Fibroblast of lung (primary cell): ENCODE measurements at regions not wholly inside any gene's neighbourhood (a gene's known extent, or its start where the extent isn't known, plus 50 kb on each side); places are given as distances from the start of the nearest gene placed in this dataset.

Experiments
- DNase-seq, 2 donors: peaks; one replicate each; pipeline versions ENCODE4 v3.0.0 to v3.0.0-alpha.2; 2010; ENCODE audit warnings: low read depth in 2 of 2
- H2AFZ ChIP-seq: 2 replicates; pipeline ENCODE4 v1.5.1; 2012; ENCODE audit warnings: low read length, control low read depth, inconsistent platforms
- H3K27ac ChIP-seq: 2 replicates; pipeline ENCODE4 v1.5.1; 2011; ENCODE audit warnings: low read length, control low read depth; ENCODE audit not compliant: insufficient read depth
- H3K27me3 ChIP-seq: 2 replicates; pipeline ENCODE4 v1.5.1; 2011; ENCODE audit warnings: mild to moderate bottlenecking, low read length; ENCODE audit not compliant: control insufficient read depth, insufficient read depth
- H3K36me3 ChIP-seq: 2 replicates; pipeline ENCODE4 v1.5.1; 2011; ENCODE audit warnings: low read length; ENCODE audit not compliant: control insufficient read depth, insufficient read depth
- H3K4me1 ChIP-seq: 2 replicates; pipeline ENCODE4 v1.5.1; 2011; ENCODE audit warnings: low read length; ENCODE audit not compliant: control insufficient read depth, insufficient read depth; ENCODE audit errors: extremely low read depth
- H3K4me2 ChIP-seq: 2 replicates; pipeline ENCODE4 v1.5.1; 2011; ENCODE audit warnings: low read length, control low read depth; ENCODE audit not compliant: insufficient read depth; ENCODE audit errors: extremely low read depth
- H3K4me3 ChIP-seq, 4 experiments: fragments of 200-600 bp in 1 of 4; sonication (generic) in 1 of 4; replicated peaks in 1 of 4; 2 replicates each; pipeline ENCODE4 v1.5.1; 2011 to 2016; ENCODE audit warnings: low read length in 4 of 4, low read depth in 3 of 4, mild to moderate bottlenecking in 3 of 4, control low read depth in 2 of 4, inconsistent platforms in 1 of 4, mixed read lengths in 1 of 4; ENCODE audit not compliant: insufficient read depth in 1 of 4; ENCODE audit errors: control extremely low read depth in 1 of 4
- H3K79me2 ChIP-seq: 2 replicates; pipeline ENCODE4 v1.5.1; 2012; ENCODE audit warnings: mild to moderate bottlenecking, low read length, inconsistent platforms; ENCODE audit not compliant: control insufficient read depth, insufficient read depth
- H3K9ac ChIP-seq: 2 replicates; pipeline ENCODE4 v1.5.1; 2011; ENCODE audit warnings: mild to moderate bottlenecking, low read length, control low read depth; ENCODE audit not compliant: insufficient read depth
- H3K9me3 ChIP-seq: 2 replicates; pipeline ENCODE4 v1.5.1; 2012; ENCODE audit warnings: low read depth, low read length; ENCODE audit not compliant: control insufficient read depth, insufficient read depth
- H4K20me1 ChIP-seq: 2 replicates; pipeline ENCODE4 v1.5.1; 2011; ENCODE audit warnings: low read length; ENCODE audit not compliant: control insufficient read depth, insufficient read depth; ENCODE audit errors: extremely low read depth
- CTCF ChIP-seq, 2 donors: IDR thresholded peaks in 1 of 2; conservative IDR thresholded peaks in 1 of 2; 1 replicate in 1 of 2; 2 replicates in 1 of 2; pipeline ENCODE4 v1.5.1; 2011 to 2012; ENCODE audit warnings: low read length in 2 of 2, control low read depth in 1 of 2, inconsistent platforms in 1 of 2, low read depth in 1 of 2, mild to moderate bottlenecking in 1 of 2
- EZH2 ChIP-seq: IDR thresholded peaks from 2 replicates; pipeline ENCODE4 v1.5.1; 2012; ENCODE audit warnings: low read length, control low read depth, mild to moderate bottlenecking; ENCODE audit errors: missing control alignments

GRCh38 chr20:10795286-10796026, 121.7 kb upstream of the JAG1 start:
- H3K4me3 ChIP-seq, result no peak overlapping the region
- no peaks in the 10 kb centered on the region for H4K20me1 ChIP-seq
- no peaks in the 10 kb centered on the region for H3K4me1 ChIP-seq
- no peaks in the 10 kb centered on the region for H3K79me2 ChIP-seq
- no peak overlapping the region for H3K9ac ChIP-seq
- no peaks in the 10 kb centered on the region for H3K27me3 ChIP-seq
- H3K4me2 ChIP-seq, result no peak overlapping the region
- no peak for DNase-seq
- H3K36me3 ChIP-seq, result no peaks in the 10 kb centered on the region
- H2AFZ ChIP-seq, result no peak overlapping the region
- no peaks in the 10 kb centered on the region for H3K9me3 ChIP-seq
- TF ChIP-seq EZH2 (no peak), CTCF (conservative IDR thresholded peaks at IDR 0.05 in 1 of 2, IDR thresholded peaks at IDR 0.05 in 1 of 2; ENCODE audit: low read depth in 1 of 2, low read length in 2 of 2) (no peak)
- H3K27ac ChIP-seq, result no peak overlapping the region

DNA sequence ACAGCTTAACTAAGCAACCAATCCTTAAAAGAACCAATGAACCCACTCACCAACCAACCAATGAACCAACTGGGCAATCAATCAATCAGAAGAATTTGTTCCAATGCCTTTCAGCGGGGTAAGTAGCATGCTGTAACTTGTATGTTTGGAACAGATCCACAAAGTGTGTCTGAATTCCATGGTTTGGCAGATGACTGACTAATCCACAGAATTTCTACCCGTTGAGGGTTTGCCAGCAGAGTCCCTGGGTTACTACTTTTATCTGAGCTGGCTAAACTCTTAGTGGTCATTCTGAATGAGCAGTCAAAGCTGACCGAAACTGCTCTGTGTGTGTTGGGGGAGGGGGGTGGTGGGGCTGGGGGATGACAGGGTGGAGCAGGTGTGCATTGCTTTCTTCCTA, 125.0 kb upstream of the JAG1 start:
- Histone ChIP-seq H3K27me3 (no peaks in the 10 kb centered on the region), H3K9me3 (no peaks in the 10 kb centered on the region), H3K36me3 (no peaks in the 10 kb centered on the region), H4K20me1 (no peaks in the 10 kb centered on the region), H3K9ac (no peak overlapping the region), H2AFZ (no peak overlapping the region), H3K4me2 (no peak overlapping the region), H3K4me1 (no peaks in the 10 kb centered on the region), H3K27ac (no peak overlapping the region), H3K79me2 (no peaks in the 10 kb centered on the region), H3K4me3 (no peak overlapping the region)
- TF ChIP-seq EZH2 (no peak), CTCF (conservative IDR thresholded peaks at IDR 0.05 in 1 of 2, IDR thresholded peaks at IDR 0.05 in 1 of 2; ENCODE audit: low read depth in 1 of 2, low read length in 2 of 2) (no peak)
- peak; percentile 10 to 78 for DNase-seq

GRCh38 chr20:10799735-10800134, 125.9 kb upstream of the JAG1 start:
- Histone ChIP-seq H2AFZ (no peak overlapping the region), H3K27ac (no peak overlapping the region), H3K4me1 (no peaks in the 10 kb centered on the region), H3K79me2 (no peaks in the 10 kb centered on the region), H4K20me1 (no peaks in the 10 kb centered on the region), H3K9ac (no peak overlapping the region), H3K4me3 (no peak overlapping the region), H3K9me3 (no peaks in the 10 kb centered on the region), H3K27me3 (no peaks in the 10 kb centered on the region), H3K4me2 (no peak overlapping the region), H3K36me3 (no peaks in the 10 kb centered on the region)
- no peak for TF ChIP-seq CTCF (conservative IDR thresholded peaks at IDR 0.05 in 1 of 2, IDR thresholded peaks at IDR 0.05 in 1 of 2; ENCODE audit: low read depth in 1 of 2, low read length in 2 of 2)
- TF ChIP-seq EZH2, result no peak
- DNase-seq, result no peak
